Left lung (tissue), 4 donors: ENCODE measurements at regions not wholly inside any gene's neighbourhood (a gene's known extent, or its start where the extent isn't known, plus 50 kb on each side); places are given as distances from the start of the nearest gene placed in this dataset.

ENCODE experiments used
- ATAC-seq: fragments of 200-7000 bp; cut with Tn5 transposase; one replicate; pipeline ENCODE4 v1.9.1; 2020; ENCODE audit warnings: moderate library complexity
- DNase-seq, 4 donors: peaks; one replicate each; pipeline ENCODE4 v3.0.0-alpha.2; 2013 to 2020
- H3K27ac ChIP-seq, 2 donors: fragments of 200-600 bp; sonication (generic) in 1 of 2; one replicate each; pipeline versions ENCODE4 v1.5.0 to v1.8.0; 2020 to 2021
- H3K27me3 ChIP-seq, 2 donors: fragments of 200-600 bp; sonication (generic) in 1 of 2; one replicate each; pipeline versions ENCODE4 v1.5.0 to v1.8.0; 2020 to 2021
- H3K36me3 ChIP-seq, 2 donors: fragments of 200-600 bp; sonication (generic) in 1 of 2; one replicate each; pipeline versions ENCODE4 v1.5.0 to v1.8.0; 2020 to 2021
- H3K4me1 ChIP-seq, 2 donors: fragments of 200-600 bp; one replicate each; pipeline ENCODE4 v1.8.0; 2021
- H3K4me3 ChIP-seq, 2 donors: fragments of 200-600 bp; sonication (generic) in 1 of 2; one replicate each; pipeline versions ENCODE4 v1.5.0 to v1.8.0; 2020 to 2021; ENCODE audit warnings: mild to moderate bottlenecking in 1 of 2
- H3K9me3 ChIP-seq, 2 donors: fragments of 200-600 bp; sonication (generic) in 1 of 2; one replicate each; pipeline versions ENCODE4 v1.5.0 to v1.8.0; 2020 to 2021
- intact Hi-C, 2 donors: fragments of 100-400 bp; cut with DNase I; formaldehyde crosslinking; loops; one replicate each; pipeline versions ENCODE4 v1.11.2 to v1.14.2; 2022
- TF ChIP-seq, protein P1 (sequence below), 2 donors: fragments of 200-600 bp; sonication (generic) in 1 of 2; IDR thresholded peaks; one replicate each; pipeline versions ENCODE4 v1.5.0 to v1.8.0; 2021; ENCODE audit warnings: antibody characterized with exemption in 2 of 2
- donor health status: DM: no; HTN: yes; CAD: no.
- donor health status: DM: no; HTN: no; CAD: no.

DNA sequence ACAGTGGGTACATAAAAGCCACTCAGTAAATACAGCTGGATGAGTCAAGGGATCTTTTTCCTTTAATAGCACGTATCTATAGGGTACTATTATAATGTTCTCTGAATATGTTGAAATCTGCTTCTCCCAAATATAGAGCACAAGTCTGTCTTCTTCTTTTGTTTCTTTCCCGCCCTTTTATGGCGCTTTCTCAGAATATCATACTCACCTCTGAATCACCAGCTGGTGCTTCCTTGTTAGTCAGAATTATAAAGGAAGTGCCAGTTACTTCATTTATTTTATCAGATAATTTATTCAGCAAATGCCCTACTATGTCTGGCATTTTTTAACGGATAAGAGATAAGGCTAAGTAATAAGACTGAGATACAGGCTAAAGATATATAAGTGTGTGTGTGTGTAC lies 772.9 kb downstream of the SORCS3 start:
- TF ChIP-seq, protein P1, sequence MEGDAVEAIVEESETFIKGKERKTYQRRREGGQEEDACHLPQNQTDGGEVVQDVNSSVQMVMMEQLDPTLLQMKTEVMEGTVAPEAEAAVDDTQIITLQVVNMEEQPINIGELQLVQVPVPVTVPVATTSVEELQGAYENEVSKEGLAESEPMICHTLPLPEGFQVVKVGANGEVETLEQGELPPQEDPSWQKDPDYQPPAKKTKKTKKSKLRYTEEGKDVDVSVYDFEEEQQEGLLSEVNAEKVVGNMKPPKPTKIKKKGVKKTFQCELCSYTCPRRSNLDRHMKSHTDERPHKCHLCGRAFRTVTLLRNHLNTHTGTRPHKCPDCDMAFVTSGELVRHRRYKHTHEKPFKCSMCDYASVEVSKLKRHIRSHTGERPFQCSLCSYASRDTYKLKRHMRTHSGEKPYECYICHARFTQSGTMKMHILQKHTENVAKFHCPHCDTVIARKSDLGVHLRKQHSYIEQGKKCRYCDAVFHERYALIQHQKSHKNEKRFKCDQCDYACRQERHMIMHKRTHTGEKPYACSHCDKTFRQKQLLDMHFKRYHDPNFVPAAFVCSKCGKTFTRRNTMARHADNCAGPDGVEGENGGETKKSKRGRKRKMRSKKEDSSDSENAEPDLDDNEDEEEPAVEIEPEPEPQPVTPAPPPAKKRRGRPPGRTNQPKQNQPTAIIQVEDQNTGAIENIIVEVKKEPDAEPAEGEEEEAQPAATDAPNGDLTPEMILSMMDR (IDR thresholded peaks at IDR 0.05): no peak

DNA sequence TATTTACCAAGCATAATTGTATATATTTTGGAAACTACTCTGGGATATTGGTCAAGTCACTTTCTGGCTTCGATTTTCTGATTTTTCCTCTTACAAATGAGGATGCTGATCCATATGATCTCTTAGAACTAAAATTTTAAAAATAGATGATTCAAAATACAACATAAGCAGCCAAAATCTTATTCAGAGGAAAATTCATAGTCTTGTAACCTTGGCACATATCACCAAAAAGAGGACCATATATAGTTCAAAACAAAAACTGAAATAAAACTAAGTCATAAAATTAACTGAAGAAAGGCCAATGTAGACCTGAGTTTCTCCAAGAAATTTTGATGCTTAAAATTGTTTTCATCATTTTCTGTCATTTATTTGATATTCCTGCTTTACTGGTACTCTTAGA lies 768.3 kb downstream of the SORCS3 start:
- Histone ChIP-seq H3K27me3 (no peaks in the 10 kb centered on the region), H3K27ac (no peak overlapping the region), H3K4me1 (no peaks in the 10 kb centered on the region), H3K36me3 (no peaks in the 10 kb centered on the region), H3K4me3 (no peak overlapping the region), H3K9me3 (peaks cover 0 to 16% of the 10 kb centered on the region in 2 donors)
- intact Hi-C loops: no loop called here
- TF ChIP-seq, protein P1 (IDR thresholded peaks at IDR 0.05): no peak
- DNase-seq (no peak), ATAC-seq (no peak)

More for the DNA sequence above, 772.9 kb downstream of the SORCS3 start:
- Histone ChIP-seq H3K4me1 (no peaks in the 10 kb centered on the region), H3K4me3 (no peak overlapping the region), H3K36me3 (no peaks in the 10 kb centered on the region), H3K27me3 (no peaks in the 10 kb centered on the region), H3K9me3 (peaks cover 0 to 9% of the 10 kb centered on the region in 2 donors), H3K27ac (no peak overlapping the region)
- intact Hi-C loops: no loop called here
- ATAC-seq: no peak
- no peak for DNase-seq

DNA sequence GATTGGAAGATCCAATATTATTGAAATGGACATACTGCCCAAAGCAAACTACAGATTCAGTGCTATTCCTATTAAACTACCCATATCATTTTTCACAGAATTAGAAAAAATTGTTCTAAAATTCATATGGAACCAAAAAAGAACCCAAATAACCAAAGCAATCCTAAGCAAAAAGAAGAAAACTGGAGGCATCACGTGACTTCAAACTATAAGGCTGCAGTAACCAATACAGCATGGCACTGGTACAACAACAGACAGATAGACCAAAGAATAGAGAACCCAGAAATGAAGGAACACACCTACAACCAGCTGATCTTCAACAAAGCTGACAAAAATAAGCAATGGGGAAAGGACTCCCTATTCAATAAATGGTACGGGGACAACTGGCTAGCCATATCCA lies 765.4 kb downstream of the SORCS3 start:
- DNase-seq (no peak), ATAC-seq (no peak)
- H3K36me3 ChIP-seq: no peaks in the 10 kb centered on the region
- peaks cover 0 to 16% of the 10 kb centered on the region in 2 donors for H3K9me3 ChIP-seq
- TF ChIP-seq, protein P1 (IDR thresholded peaks at IDR 0.05): no peak
- H3K4me1 ChIP-seq: no peaks in the 10 kb centered on the region
- no peaks in the 10 kb centered on the region for H3K27me3 ChIP-seq
- no peak overlapping the region for H3K4me3 ChIP-seq
- intact Hi-C loops: no loop called here
- H3K27ac ChIP-seq: no peak overlapping the region

DNA sequence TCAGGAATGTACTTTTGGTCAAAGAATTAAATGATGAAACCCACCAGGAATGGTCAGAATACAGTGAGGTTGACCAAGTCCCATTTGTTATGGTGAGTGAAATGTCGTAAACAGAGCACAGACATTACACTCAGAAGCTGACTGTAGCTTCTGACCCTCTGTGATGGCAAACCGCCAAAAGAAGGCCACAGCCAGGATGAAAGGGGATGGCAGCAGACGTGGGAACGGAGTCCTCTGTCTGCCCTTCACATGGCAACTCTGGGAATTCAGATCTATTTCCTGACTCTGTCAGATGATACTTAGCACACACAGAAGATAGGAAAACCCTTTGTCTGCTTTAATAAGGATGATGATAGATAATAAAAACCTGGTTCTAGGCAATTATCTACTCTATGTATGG lies 757.1 kb downstream of the SORCS3 start:
- ATAC-seq: no peak
- H3K27me3 ChIP-seq: no peaks in the 10 kb centered on the region
- no peaks in the 10 kb centered on the region for H3K4me1 ChIP-seq
- H3K27ac ChIP-seq: no peak overlapping the region
- no peak overlapping the region for H3K4me3 ChIP-seq
- TF ChIP-seq, protein P1 (IDR thresholded peaks at IDR 0.05): no peak
- peaks cover 0 to 3% of the 10 kb centered on the region in 2 donors for H3K9me3 ChIP-seq
- DNase-seq: peak in 1 of 4 donors; percentile 4
- H3K36me3 ChIP-seq: no peaks in the 10 kb centered on the region
- intact Hi-C loops: no loop called here

DNA sequence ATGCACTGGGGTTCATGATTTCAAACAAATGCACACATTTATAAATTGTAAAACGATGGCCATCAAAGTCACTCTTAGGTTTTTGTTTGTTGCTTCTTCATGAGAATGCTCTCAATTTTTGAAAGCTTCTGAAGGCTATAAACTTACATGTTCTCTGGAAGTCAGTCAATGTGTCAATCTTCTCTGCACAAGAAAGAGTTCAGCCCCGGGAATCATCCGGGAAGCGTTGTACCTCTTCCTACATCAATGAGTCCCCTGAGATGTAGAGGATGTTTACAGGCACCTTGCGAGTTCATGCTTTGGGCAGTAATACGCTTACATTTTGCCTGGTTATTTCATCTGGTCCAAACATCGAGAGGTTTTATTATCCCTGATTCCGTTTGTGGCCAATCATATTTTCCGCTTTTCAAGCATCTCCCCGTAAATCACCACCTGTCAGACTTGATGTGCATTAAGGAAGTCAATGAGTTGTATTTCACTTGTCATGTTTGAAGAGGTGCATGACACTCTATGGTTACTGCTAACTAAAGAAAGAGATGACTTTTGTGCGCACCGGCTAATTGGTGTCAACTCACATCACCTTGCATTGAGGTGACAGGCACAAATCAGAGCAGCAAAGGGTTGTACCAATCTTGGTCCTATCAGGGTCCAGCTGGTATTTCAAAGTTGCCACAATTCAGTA lies 750.7 kb downstream of the SORCS3 start:
- Histone ChIP-seq H3K36me3 (no peaks in the 10 kb centered on the region), H3K4me1 (no peaks in the 10 kb centered on the region), H3K4me3 (no peak overlapping the region), H3K27me3 (no peaks in the 10 kb centered on the region), H3K9me3 (peaks cover 0 to 4% of the 10 kb centered on the region in 2 donors), H3K27ac (no peak overlapping the region)
- intact Hi-C loops: no loop called here
- DNase-seq: no peak
- no peak for ATAC-seq
- TF ChIP-seq, protein P1 (IDR thresholded peaks at IDR 0.05): no peak
